DMS53 (cell line): ENCODE measurements at regions not wholly inside any gene's neighbourhood (a gene's known extent, or its start where the extent isn't known, plus 50 kb on each side); places are given as distances from the start of the nearest gene placed in this dataset.

Source experiments
- DNase-seq: peaks from one replicate; lab custom pipeline; 2025; lab: John Stamatoyannopoulos, UW

DNA sequence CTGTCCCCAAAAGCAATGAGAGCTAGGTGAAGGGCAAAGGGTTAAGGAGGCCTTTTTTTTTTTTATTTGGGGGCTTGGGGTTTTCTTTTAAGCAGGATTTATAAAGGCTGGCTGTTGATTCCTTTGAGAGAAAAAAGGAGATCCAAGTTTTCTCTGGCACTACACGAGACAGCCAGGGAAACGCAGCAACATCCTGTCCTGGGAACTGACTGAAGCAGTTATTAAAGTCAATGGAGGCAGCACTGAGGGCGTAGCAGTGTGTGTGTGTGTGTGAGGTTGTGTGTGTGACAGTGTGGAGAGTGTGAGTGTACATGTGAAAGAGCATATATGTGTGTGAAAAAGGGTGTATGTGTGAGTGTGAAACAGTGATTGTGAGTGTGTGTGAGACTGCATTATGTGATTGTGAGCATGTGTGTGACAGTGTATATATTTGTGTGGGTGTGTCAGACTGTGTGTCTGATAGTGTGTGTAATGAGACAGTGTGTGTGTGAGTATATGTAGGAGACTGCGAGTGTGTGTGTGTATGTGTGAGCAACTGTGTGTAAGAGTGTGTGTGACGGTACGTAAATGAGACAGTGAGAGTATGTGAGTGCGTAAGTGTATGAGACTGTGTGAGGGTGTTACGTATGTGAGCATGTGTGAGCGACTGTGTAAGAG, 65.9 kb upstream of the TIAM1 start:
- no peak for DNase-seq

DNA sequence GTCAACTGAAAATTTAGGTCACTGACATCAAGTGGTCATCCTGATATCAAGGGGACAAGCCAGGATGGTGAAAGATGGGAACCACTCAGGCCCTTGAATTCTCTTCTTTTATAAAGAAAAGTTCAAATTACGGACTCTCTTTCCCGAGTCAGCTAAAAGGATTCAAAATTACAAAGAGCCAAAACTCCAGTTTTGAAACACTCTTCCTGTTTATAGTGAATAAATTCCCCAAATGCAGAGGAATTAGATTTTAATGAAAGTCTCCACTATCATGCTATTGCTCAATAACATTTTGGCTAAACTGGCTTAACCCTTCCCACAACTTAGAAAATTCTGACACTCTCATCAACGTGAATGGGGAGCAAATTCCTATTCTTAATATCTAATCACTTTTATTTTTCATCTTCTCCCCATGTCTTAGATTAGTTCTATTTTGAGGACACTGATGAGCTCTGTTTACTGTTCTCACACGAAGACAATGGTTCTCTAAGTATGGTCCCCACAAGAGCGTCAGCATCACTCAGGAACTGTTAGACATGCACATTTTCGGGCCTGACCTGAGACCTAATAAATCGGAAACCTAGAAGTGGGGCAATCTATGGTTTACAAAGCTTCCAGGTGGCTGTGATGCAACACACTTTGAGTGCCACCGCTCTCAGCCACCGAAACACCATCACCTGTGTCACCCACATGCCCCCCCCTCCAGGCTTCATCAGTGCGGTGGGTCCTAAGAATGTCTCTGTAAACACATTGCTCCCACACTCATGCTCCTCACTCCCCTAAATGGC, 64.4 kb upstream of the TIAM1 start:
- DNase-seq: no peak

GRCh38 chr21:31406510-31406909, 62.4 kb upstream of the TIAM1 start:
- DNase-seq: no peak

DNA sequence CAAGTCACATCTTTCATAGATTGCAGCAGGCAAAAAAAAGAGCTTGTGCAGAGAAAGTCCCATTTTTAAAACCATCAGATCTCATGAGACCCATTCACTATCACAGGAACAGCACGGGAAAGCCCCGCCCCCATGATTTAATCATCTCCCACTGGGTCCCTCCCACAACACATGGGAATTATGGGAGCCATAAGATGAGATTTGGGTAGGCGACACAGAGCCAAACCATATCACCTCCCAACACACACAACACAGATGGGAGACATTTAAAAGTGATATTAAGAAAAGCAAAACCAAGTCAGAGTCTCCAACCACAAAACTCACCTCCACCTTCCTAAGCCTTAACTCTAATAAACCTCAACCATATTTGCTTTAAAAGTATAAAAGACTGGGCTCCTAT, 61.5 kb upstream of the TIAM1 start:
- DNase-seq: no peak

- DNase-seq: no peak
Measured at GRCh38 chr21:31403596-31404333, 59.7 kb upstream of the TIAM1 start.

DNA sequence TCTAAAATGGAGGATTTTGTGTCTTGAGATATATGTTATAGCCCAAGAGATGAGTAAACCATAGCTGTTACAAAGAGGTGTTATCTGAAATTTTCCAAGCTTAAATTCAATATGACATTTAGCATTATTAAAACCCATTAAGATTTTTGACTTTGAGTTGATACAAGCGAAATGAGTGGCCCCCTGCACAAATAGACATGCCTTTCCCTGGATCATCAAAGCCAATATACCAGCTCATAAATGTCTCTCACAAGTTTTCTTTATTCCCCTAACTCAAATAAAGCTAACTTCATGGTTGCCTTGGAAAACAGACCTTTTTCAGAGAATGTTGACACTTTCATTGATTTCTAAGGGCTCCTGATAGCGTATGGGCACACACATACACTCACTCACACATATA, 55.5 kb upstream of the TIAM1 start:
- DNase-seq: no peak

GRCh38 chr21:31398574-31398973, 54.5 kb upstream of the TIAM1 start:
- no peak for DNase-seq

- DNase-seq: no peak
Measured at GRCh38 chr21:31397939-31398338, 53.9 kb upstream of the TIAM1 start.

- DNase-seq: no peak
Measured at GRCh38 chr21:31397515-31397926, 53.5 kb upstream of the TIAM1 start.

DNA sequence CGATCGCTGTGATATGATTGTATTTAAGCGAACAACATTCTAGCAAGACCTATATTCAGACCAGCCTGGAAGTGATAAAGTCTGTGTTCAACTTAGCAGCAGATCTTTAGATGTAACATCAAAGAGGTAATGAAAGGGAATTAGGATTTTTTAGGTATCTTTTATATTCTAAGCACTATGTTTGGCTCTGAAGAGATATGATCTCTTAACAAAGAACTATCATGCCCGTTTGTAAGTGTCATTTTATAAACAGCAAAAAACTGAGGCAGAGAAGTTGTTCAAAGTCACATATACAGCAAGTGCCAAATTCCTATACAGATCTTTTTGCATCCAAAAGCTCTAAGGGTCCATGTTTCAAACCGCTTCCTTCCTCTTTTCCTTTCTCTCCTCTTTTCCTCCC, 53.0 kb upstream of the TIAM1 start:
- no peak for DNase-seq

DNA sequence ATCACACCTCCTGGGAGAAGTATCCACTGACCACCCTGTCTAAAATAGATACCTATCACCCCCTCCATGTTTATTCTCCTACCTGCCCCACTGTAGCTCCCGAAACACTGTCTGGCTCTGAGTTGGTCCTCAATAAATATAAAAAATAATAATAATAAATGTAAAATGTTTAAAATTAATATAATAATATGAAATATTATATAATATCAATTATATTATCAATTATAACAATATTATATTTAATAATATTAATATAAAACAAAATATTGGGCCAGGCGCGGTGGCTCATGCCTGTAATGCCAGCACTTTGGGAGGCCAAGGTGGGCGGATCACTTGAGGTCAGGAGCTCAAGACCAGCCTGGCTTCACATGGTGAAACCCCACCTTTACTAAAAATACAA, 52.3 kb upstream of the TIAM1 start:
- DNase-seq: no peak

GRCh38 chr21:31395791-31396190, 51.7 kb upstream of the TIAM1 start:
- DNase-seq: no peak

GRCh38 chr21:31395268-31395667, 51.2 kb upstream of the TIAM1 start:
- no peak for DNase-seq

DNA sequence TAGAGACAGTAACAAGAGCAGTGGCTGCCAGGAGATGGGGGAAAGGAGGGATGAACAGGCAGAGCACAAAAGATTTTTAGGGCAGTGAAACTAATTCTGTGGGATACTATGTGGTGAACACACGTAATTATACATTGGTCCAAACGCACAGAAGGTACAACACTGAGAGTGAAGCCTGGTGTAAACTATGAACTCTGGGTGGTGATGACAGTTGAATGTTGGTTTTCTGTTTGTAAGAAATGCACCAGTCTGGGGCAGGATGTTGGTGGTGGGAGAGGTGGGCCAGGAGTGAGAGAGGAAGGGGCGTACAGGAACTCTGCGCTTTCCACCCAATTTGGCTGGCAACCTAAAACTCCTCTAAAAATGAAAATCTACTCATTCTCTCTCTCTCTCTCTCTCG, 50.2 kb upstream of the TIAM1 start:
- no peak for DNase-seq
